Hepatocyte (in vitro differentiated cells): ENCODE measurements at regions not wholly inside any gene's neighbourhood (a gene's known extent, or its start where the extent isn't known, plus 50 kb on each side); places are given as distances from the start of the nearest gene placed in this dataset.
"Not testable (repeated sequence)": the region's sequence is repeated elsewhere in the genome, so short reads cannot be mapped to it uniquely, and the experiment has no call there.

Source experiments
- DNase-seq: peaks from one replicate; pipeline ENCODE4 v3.0.0-alpha.2; 2016; ENCODE audit warnings: low spot score
- H2AFZ ChIP-seq: fragments of 200-600 bp; sonication (generic); 2 replicates; pipeline ENCODE4 v1.6.0; 2016; ENCODE audit warnings: antibody characterized with exemption, mild to moderate bottlenecking
- H3K27ac ChIP-seq: fragments of 200-600 bp; sonication (generic); 2 replicates; pipeline ENCODE4 v1.5.1; 2016; ENCODE audit warnings: mild to moderate bottlenecking
- H3K27me3 ChIP-seq: fragments of 200-600 bp; sonication (generic); 2 replicates; pipeline ENCODE4 v1.6.1; 2016
- H3K36me3 ChIP-seq: fragments of 200-600 bp; sonication (generic); replicated peaks from 2 replicates; pipeline ENCODE4 v1.5.1; 2016; ENCODE audit warnings: low read depth; ENCODE audit not compliant: insufficient read depth
- H3K4me1 ChIP-seq: fragments of 200-600 bp; sonication (generic); 2 replicates; pipeline ENCODE4 v1.5.1; 2016; ENCODE audit warnings: mild to moderate bottlenecking, moderate library complexity; ENCODE audit not compliant: insufficient read depth
- H3K4me2 ChIP-seq: fragments of 200-600 bp; sonication (generic); 2 replicates; pipeline ENCODE4 v1.6.0; 2016
- H3K4me3 ChIP-seq: fragments of 200-600 bp; sonication (generic); 2 replicates; pipeline ENCODE4 v1.5.1; 2016; ENCODE audit warnings: mild to moderate bottlenecking
- H3K79me2 ChIP-seq: fragments of 200-600 bp; sonication (generic); 2 replicates; pipeline ENCODE4 v1.6.0; 2017; ENCODE audit warnings: mild to moderate bottlenecking
- H3K9me2 ChIP-seq: fragments of 200-600 bp; sonication (generic); replicated peaks from 2 replicates; pipeline ENCODE4 v1.6.0; 2017; ENCODE audit warnings: mild to moderate bottlenecking; ENCODE audit not compliant: insufficient read depth
- H3K9me3 ChIP-seq: fragments of 200-600 bp; sonication (generic); 2 replicates; pipeline ENCODE4 v1.5.1; 2016; ENCODE audit warnings: low read depth, mild to moderate bottlenecking
- H4K20me1 ChIP-seq: fragments of 200-600 bp; sonication (generic); 2 replicates; pipeline ENCODE4 v1.6.0; 2016; ENCODE audit warnings: mild to moderate bottlenecking; ENCODE audit not compliant: insufficient read depth, poor library complexity, severe bottlenecking
- CTCF ChIP-seq: fragments of 200-600 bp; sonication (generic); IDR thresholded peaks from 2 replicates; pipeline ENCODE4 v1.5.1; 2016; ENCODE audit warnings: antibody characterized with exemption, mild to moderate bottlenecking; ENCODE audit not compliant: poor library complexity
- EZH2 ChIP-seq: fragments of 200-600 bp; sonication (generic); IDR thresholded peaks from 2 replicates; pipeline ENCODE4 v1.6.1; 2016; ENCODE audit warnings: antibody characterized with exemption, mild to moderate bottlenecking, borderline replicate concordance
- EZH2phosphoT487 ChIP-seq: fragments of 200-600 bp; sonication (generic); IDR thresholded peaks from one replicate; pipeline ENCODE4 v1.6.1; 2018; ENCODE audit warnings: antibody characterized with exemption, mild to moderate bottlenecking, low read depth, moderate library complexity; ENCODE audit not compliant: unreplicated experiment, severe bottlenecking
- WGBS: methylation state at CpG from one replicate; pipeline ENCODE4 v1.1.6; 2016; ENCODE audit warnings: low lambda C conversion rate; ENCODE audit errors: missing lambda C conversion rate; 5-methylcytosine and 5-hydroxymethylcytosine counted together

GRCh38 chr3:35448121-35448520 lies 191.2 kb upstream of the ARPP21 start:
- Histone ChIP-seq H3K79me2 (no peaks in the 10 kb centered on the region), H3K9me3 (no peaks in the 10 kb centered on the region), H3K27ac (no peak overlapping the region), H4K20me1 (no peaks in the 10 kb centered on the region), H3K4me2 (no peak overlapping the region), H3K4me1 (no peaks in the 10 kb centered on the region), H3K36me3 (no peaks in the 10 kb centered on the region), H3K4me3 (no peak overlapping the region), H2AFZ (no peak overlapping the region), H3K27me3 (no peaks in the 10 kb centered on the region), H3K9me2 (no peaks in the 10 kb centered on the region)
- WGBS, result 70% methylated on average over 1 of the region's 1 CpG
- TF ChIP-seq EZH2 (no peak), EZH2phosphoT487 (no peak), CTCF (no peak)
- no peak for DNase-seq

- Histone ChIP-seq H3K9me2 (no peaks in the 10 kb centered on the region), H3K36me3 (no peaks in the 10 kb centered on the region), H3K27me3 (no peaks in the 10 kb centered on the region), H2AFZ (no peak overlapping the region), H3K79me2 (no peaks in the 10 kb centered on the region), H3K27ac (no peak overlapping the region), H3K4me2 (no peak overlapping the region), H3K4me3 (no peak overlapping the region), H4K20me1 (no peaks in the 10 kb centered on the region), H3K4me1 (no peaks in the 10 kb centered on the region), H3K9me3 (no peaks in the 10 kb centered on the region)
- no peak for DNase-seq
- TF ChIP-seq CTCF, result no peak
- TF ChIP-seq EZH2phosphoT487, result no peak
- no peak for TF ChIP-seq EZH2
- 89% methylated on average over 1 of the region's 1 CpG for WGBS
Observed at GRCh38 chr3:35448681-35449080, 190.6 kb upstream of the ARPP21 start.

- WGBS, result 95% methylated on average over 9 of the region's 9 CpGs
- H3K79me2 ChIP-seq, H3K9me3 ChIP-seq, H3K4me2 ChIP-seq, H3K4me1 ChIP-seq, H3K9me2 ChIP-seq, H3K36me3 ChIP-seq, H4K20me1 ChIP-seq, H3K4me3 ChIP-seq, DNase-seq, H3K27me3 ChIP-seq, H3K27ac ChIP-seq, H2AFZ ChIP-seq: not testable (repeated sequence)
Observed at GRCh38 chr3:35454819-35455218, 184.5 kb upstream of the ARPP21 start.

GRCh38 chr3:35473956-35474355 lies 165.4 kb upstream of the ARPP21 start:
- Histone ChIP-seq H3K79me2 (no peaks in the 10 kb centered on the region), H3K27me3 (no peaks in the 10 kb centered on the region), H2AFZ (no peak overlapping the region), H3K4me3 (no peak overlapping the region), H3K36me3 (no peaks in the 10 kb centered on the region), H3K4me2 (no peak overlapping the region), H3K9me2 (no peaks in the 10 kb centered on the region), H3K4me1 (no peaks in the 10 kb centered on the region), H3K27ac (no peak overlapping the region), H3K9me3 (no peaks in the 10 kb centered on the region), H4K20me1 (no peaks in the 10 kb centered on the region)
- no peak for DNase-seq
- 27% methylated on average over 1 of the region's 1 CpG for WGBS
- TF ChIP-seq CTCF, result no peak

GRCh38 chr3:35482566-35482965 lies 156.8 kb upstream of the ARPP21 start:
- H3K79me2 ChIP-seq, H3K4me3 ChIP-seq, H3K9me3 ChIP-seq, H3K27ac ChIP-seq, H3K4me1 ChIP-seq, H3K4me2 ChIP-seq, H4K20me1 ChIP-seq, H3K27me3 ChIP-seq, DNase-seq, H2AFZ ChIP-seq, H3K36me3 ChIP-seq, H3K9me2 ChIP-seq: not testable (repeated sequence)
- WGBS, result 75% methylated on average over 4 of the region's 4 CpGs
